ENCODE measurements at regions not wholly inside any gene's neighbourhood (a gene's known extent, or its start where the extent isn't known, plus 50 kb on each side); places are given as distances from the start of the nearest gene placed in this dataset.

DNA sequence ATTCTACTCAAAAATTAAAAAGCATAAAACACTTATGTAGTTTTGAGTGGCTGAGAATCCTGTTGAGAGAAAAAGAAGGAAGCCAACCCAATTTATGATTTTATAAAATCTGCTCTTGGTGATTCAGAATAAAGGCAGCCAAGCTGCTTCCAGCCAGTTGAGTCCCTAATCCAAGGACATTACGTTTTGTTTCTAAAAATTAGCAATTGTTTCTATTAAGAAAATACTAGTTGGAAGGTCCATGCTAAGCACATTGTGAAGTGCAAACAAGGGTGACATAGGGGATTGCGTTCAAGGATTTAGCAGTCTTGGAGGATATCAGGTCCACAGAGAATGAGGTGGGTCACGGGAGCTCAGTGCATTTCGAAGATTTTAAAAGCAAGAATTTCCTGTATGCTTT lies 987.7 kb downstream of the TYW1 start:
- TF ChIP-seq CTCF (IDR thresholded peaks at IDR 0.05; ENCODE audit: low read length): no peak
- TF ChIP-seq EZH2phosphoT487 (IDR thresholded peaks at IDR 0.05; ENCODE audit: low read length): no peak
